SU-DHL-6 (cell line): ENCODE measurements at regions not wholly inside any gene's neighbourhood (a gene's known extent, or its start where the extent isn't known, plus 50 kb on each side); places are given as distances from the start of the nearest gene placed in this dataset.

Experiments used
- EZH2phosphoT487 ChIP-seq: fragments of 200-600 bp; sonication (generic), shearing (Covaris generic); conservative IDR thresholded peaks from 2 replicates; pipeline ENCODE4 v1.6.1; 2018; ENCODE audit warnings: mild to moderate bottlenecking, antibody characterized with exemption, low read length, moderate library complexity, mixed read lengths
- TF ChIP-seq, protein P1 (sequence below): fragments of 200-600 bp; sonication (generic); IDR thresholded peaks from one replicate; pipeline ENCODE4 v1.5.1; 2017; ENCODE audit warnings: antibody characterized with exemption, mild to moderate bottlenecking, low read length, moderate library complexity; ENCODE audit not compliant: insufficient read depth, poor library complexity, severe bottlenecking

DNA sequence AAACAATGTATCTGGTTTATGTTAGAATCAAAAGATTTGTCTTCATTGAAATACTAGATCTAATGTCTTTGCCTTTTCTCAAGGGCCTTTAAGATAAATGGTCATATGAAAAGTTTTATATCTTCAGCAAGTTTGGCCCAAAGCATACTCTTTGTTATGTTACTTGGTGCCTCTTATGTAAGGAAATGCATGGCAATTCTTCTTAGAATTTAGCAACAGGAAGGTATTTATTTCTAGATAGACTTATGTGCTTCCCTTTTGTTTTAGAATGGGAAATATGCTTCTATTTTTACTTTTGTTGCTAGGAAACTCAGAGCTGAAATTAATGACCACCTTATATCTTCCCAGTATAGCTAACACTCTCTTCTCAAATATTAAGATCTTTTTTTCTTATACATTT lies 117.4 kb upstream of the DLX2 start:
- TF ChIP-seq, protein P1, sequence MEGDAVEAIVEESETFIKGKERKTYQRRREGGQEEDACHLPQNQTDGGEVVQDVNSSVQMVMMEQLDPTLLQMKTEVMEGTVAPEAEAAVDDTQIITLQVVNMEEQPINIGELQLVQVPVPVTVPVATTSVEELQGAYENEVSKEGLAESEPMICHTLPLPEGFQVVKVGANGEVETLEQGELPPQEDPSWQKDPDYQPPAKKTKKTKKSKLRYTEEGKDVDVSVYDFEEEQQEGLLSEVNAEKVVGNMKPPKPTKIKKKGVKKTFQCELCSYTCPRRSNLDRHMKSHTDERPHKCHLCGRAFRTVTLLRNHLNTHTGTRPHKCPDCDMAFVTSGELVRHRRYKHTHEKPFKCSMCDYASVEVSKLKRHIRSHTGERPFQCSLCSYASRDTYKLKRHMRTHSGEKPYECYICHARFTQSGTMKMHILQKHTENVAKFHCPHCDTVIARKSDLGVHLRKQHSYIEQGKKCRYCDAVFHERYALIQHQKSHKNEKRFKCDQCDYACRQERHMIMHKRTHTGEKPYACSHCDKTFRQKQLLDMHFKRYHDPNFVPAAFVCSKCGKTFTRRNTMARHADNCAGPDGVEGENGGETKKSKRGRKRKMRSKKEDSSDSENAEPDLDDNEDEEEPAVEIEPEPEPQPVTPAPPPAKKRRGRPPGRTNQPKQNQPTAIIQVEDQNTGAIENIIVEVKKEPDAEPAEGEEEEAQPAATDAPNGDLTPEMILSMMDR, result no peak
- TF ChIP-seq EZH2phosphoT487, result no peak
